Left hindlimb (tissue), 1 donor: ENCODE measurements at regions not wholly inside any gene's neighbourhood (a gene's known extent, or its start where the extent isn't known, plus 50 kb on each side); places are given as distances from the start of the nearest gene placed in this dataset.

ENCODE experiments used
- DNase-seq: peaks from one replicate; pipeline ENCODE4 v3.0.0-alpha.2; 2018

DNA sequence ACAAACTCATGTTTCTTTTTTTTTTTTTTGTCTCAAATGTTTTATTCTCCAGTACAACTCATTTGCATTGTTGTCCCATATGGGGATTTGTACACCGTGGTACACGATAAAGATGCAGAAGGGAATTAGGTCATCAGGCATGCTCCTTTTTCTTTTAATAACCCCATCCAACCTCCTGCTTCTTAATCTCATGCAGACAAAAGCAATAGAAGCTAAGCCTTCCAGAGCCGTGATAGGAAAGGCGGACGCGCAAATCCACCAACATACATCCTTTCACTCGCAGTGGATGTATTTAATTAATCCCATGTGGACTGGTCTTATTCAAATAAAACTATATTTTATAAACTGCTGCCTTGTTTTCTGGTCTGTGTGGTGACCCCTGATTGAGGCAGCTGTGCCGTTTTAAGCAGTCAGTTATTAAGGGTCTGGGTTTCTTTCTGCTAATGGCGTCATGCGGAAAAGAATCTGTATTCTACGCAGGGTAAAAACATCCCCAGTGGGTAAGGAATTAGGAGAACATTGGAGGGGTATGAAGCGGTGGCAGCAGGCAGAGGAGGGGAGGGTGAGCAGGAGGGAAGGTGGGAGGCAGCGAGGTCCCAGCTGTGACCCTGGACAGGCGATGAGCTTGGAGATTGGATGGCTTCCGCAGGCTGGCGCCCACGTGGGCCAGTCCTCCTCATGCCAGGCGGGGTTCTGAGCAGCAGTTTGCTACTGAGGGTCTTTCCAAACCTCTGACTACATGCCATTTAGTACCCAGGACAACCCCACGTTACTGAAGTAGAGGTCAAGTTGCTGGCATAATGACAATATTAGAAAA lies 172.8 kb downstream of the LINC00237 start:
- DNase-seq = no peak

DNA sequence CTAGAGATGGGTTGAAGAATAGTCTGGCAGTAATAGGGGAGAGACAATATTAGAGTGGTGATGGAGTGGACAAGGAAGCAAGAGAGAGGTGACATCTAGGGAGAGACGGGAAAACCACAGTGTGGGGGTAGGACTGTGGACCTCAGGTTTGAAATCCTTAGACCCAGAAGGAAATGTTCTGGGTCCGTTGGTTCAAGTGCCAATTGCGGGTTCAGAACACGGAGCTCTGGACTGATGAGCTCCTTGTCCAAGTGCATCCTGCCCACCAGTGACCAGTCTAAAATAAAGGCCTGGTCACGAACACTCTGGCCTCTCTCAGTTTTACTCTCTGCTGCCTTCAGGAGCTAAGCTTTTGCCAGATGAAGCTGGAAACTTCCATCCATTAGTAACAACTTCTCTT lies 174.0 kb downstream of the LINC00237 start:
- DNase-seq = no peak

- DNase-seq = no peak
Observed at GRCh38 chr20:20931632-20932031, 174.5 kb downstream of the LINC00237 start.

DNA sequence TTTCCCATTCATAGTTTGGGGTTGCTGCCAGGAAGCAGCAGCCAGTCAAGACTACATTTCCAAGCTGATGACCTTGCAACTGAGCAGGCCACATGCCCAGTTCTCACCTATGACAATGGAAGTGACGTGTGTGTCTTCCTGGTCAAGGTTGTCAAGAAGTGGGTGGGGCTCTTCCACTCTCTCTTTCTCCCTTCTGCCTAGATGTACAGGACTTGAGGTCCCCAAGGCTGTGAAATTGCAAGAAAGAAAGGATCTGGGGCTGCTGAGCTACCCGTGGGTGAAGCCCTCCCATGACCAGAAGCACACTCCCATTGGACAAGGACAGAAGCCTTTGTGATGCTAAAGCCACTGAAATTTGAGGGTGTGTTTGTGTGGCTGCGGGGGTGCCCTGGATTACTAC lies 175.1 kb downstream of the LINC00237 start:
- DNase-seq = no peak

DNA sequence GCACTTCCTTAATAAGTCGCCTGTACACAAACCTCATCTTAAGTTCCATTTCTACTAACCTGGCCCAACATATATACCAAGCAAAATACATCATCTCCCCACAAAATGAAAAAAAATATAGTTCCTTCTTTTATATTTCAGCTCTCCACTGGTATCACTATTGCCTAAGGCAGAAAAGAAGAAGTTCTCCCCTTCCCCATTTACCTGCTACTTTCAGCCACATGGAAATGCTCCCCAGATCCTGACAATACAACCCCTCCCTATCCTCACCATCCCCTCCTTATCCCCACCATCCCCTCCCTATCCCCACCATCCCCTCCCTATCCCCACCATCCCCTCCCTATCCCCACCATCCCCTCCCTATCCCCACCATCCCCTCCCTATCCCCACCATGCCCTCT lies 175.7 kb downstream of the LINC00237 start:
- DNase-seq = no peak

- DNase-seq = no peak
Observed at GRCh38 chr20:20929341-20929740, 176.8 kb downstream of the LINC00237 start.

GRCh38 chr20:20926222-20926905 lies 179.8 kb downstream of the LINC00237 start:
- no peak for DNase-seq

- DNase-seq = no peak
Observed at GRCh38 chr20:20920433-20920832, 185.7 kb downstream of the LINC00237 start.

DNA sequence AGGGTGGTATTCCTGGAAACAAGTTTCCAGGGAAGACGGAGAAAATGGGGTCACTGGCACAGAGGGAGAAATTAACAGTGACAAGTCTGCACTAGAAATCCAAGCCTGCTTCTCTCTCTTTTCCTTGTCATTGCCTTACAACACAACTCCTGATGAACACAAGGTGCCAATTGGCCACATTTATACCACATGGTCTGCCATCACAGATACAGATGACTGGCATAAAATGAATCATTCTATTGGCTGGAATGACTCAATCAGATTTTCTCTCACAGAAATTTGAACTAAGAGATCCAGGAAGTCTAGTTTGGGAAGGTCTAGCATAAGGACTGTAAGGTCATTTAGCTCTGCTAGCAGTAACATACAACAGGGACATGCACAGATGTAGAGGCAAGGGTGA lies 190.3 kb downstream of the LINC00237 start:
- no peak for DNase-seq

DNA sequence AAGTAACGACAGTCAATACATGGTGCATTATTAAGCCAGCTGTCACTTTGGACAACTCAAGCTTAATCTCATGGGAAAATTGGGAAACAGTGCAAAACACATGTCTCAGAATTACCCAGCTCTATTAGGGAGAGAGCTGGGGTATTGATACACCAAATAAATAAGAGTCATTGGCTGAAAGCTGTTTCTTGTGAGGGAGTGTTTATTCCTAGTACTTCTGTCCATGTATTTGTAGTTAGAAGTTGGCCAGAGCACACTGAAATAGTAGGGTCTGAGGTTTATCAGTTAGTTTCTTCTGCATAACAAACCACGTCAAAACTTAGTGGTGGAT lies 192.0 kb upstream of the RALGAPA2 start:
- no peak for DNase-seq

- no peak for DNase-seq
Observed at GRCh38 chr20:20903773-20904500, 191.5 kb upstream of the RALGAPA2 start.

GRCh38 chr20:20897922-20898321 lies 185.5 kb upstream of the RALGAPA2 start:
- DNase-seq = no peak

- no peak for DNase-seq
Observed at GRCh38 chr20:20897145-20897544, 184.7 kb upstream of the RALGAPA2 start.

DNA sequence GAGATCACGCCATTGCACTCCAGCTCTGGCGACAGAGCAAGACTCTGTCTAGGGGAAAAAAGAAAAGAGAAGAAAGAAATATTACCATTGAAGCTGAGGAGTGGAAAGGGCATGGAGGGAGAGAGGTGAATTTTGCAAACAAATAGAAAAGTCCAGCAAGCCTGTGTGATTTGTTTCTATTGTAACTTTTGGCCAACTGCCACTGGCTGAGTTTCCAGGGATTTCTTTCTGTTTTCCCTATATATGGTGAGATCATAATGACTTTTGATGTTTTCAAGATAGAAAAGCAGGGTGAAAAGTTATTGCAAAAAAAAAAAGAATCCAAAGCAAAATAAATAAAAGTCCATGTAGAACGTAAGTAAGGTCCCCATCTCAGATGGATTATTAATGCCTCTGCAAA lies 184.2 kb upstream of the RALGAPA2 start:
- DNase-seq = no peak

- no peak for DNase-seq
Observed at GRCh38 chr20:20895537-20895936, 183.1 kb upstream of the RALGAPA2 start.

GRCh38 chr20:20894753-20895152 lies 182.3 kb upstream of the RALGAPA2 start:
- peak; percentile 36 for DNase-seq

- no peak for DNase-seq
Observed at GRCh38 chr20:20894280-20894679, 181.8 kb upstream of the RALGAPA2 start.

GRCh38 chr20:20892328-20892727 lies 179.9 kb upstream of the RALGAPA2 start:
- no peak for DNase-seq

DNA sequence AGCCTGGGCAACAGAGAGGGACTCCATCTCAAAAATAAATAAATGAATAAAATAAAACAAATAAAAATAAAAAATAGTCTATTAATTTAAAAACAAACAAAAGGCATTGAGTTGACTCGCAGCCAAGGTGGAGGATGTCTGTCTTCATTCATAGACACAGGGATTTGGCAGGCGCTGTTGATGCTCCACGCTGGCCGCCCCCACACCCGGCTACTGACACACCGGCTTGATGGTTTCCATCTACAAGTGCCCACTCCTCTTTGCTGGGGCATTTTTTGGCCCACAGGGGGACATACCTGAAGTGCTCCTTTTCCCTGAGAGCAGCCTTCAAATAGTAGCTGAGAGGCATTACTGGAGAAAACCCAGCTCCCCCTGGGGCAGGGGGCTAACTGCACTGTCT lies 178.3 kb upstream of the RALGAPA2 start:
- DNase-seq = no peak

- DNase-seq = no peak
Observed at GRCh38 chr20:20888936-20889335, 176.5 kb upstream of the RALGAPA2 start.

DNA sequence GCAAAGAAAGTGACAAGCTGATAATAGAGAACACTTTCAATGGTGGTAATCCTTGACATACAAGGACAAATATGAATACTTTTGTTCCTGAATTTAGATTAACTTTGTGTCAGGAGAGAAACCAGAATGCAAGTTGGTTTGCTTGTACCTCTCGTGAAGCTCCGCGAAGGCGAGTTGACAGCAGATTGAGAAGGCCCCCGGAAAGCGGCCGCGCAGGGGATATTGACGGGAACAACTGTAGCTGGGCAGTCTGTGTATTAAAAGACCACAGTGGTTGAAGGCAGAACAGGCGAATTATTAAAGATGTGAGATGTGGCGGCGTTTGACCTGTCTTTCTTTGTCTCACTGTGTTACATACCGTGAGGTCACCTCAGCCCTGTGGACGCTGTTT lies 175.8 kb upstream of the RALGAPA2 start:
- peak; percentile 42 for DNase-seq

- no peak for DNase-seq
Observed at GRCh38 chr20:20887593-20888265, 175.3 kb upstream of the RALGAPA2 start.

DNA sequence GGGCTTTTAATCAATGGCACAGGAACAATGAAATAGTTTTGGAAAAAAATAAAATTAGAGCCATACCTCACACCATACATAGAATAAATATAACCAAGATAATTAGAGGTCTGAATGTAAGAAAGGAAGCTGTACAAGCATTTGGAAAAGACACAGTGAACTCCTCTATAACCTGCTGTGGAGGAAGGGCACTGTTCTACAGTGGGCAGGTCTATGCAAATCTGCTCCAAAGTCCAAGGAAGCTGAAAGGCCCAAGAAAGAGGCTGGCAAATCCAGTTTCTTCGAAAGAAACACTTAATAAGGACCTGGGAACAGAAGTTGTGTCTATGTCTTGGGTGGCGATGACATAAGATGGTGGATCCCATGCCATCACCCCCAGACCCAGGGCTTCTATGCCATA lies 169.4 kb upstream of the RALGAPA2 start:
- no peak for DNase-seq
